ENCODE measurements at regions not wholly inside any gene's neighbourhood (a gene's known extent, or its start where the extent isn't known, plus 50 kb on each side); places are given as distances from the start of the nearest gene placed in this dataset.

GRCh38 chr7:34454381-34454780 is 203.6 kb upstream of the NPSR1 start:
- Mint-ChIP-seq H3K27me3 (ENCODE audit: unreplicated experiment) (peaks cover 2% of the 10 kb centered on the region), H3K4me3 (ENCODE audit: unreplicated experiment) (no peak overlapping the region), H3K4me1 (ENCODE audit: unreplicated experiment) (peaks cover 3% of the 10 kb centered on the region), H3K36me3 (ENCODE audit: unreplicated experiment) (no peaks in the 10 kb centered on the region), H3K27ac (ENCODE audit: unreplicated experiment) (no peak overlapping the region), H3K9me3 (ENCODE audit: unreplicated experiment) (no peaks in the 10 kb centered on the region)
- DNase-seq (ENCODE audit: extremely low spot score, unreplicated experiment), result no peak
- TF ChIP-seq, protein P1, sequence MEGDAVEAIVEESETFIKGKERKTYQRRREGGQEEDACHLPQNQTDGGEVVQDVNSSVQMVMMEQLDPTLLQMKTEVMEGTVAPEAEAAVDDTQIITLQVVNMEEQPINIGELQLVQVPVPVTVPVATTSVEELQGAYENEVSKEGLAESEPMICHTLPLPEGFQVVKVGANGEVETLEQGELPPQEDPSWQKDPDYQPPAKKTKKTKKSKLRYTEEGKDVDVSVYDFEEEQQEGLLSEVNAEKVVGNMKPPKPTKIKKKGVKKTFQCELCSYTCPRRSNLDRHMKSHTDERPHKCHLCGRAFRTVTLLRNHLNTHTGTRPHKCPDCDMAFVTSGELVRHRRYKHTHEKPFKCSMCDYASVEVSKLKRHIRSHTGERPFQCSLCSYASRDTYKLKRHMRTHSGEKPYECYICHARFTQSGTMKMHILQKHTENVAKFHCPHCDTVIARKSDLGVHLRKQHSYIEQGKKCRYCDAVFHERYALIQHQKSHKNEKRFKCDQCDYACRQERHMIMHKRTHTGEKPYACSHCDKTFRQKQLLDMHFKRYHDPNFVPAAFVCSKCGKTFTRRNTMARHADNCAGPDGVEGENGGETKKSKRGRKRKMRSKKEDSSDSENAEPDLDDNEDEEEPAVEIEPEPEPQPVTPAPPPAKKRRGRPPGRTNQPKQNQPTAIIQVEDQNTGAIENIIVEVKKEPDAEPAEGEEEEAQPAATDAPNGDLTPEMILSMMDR (IDR thresholded peaks at IDR 0.05), result no peak

GRCh38 chr7:34457329-34457728 is 200.7 kb upstream of the NPSR1 start:
- H3K27ac Mint-ChIP-seq (ENCODE audit: unreplicated experiment), result no peak overlapping the region
- H3K4me1 Mint-ChIP-seq (ENCODE audit: unreplicated experiment), result peaks cover 3% of the 10 kb centered on the region
- no peaks in the 10 kb centered on the region for H3K36me3 Mint-ChIP-seq (ENCODE audit: unreplicated experiment)
- no peak for DNase-seq (ENCODE audit: extremely low spot score, unreplicated experiment)
- peaks cover 4% of the 10 kb centered on the region for H3K9me3 Mint-ChIP-seq (ENCODE audit: unreplicated experiment)
- no peak overlapping the region for H3K4me3 Mint-ChIP-seq (ENCODE audit: unreplicated experiment)
- H3K27me3 Mint-ChIP-seq (ENCODE audit: unreplicated experiment), result peaks cover 5% of the 10 kb centered on the region
- TF ChIP-seq, protein P1 (IDR thresholded peaks at IDR 0.05), result no peak

DNA sequence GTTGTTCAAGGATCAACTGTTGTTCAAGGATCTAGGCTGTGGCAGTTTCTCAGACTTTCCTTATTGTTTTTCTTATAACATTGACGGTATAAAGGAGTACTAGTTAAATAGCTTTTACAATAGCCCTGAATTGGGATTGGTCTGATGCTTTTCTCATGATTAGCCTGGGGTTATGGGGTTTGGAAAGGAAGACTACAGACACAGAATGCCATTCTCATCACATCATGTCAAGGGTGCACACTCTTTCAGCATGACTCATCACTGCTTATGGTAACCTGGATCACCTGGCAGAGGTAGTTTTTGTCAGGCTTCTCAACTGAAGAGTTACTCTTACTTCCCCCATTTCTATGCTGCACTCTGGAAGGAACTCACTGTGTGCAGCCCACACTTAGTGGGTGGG is 194.2 kb upstream of the NPSR1 start:
- no peak overlapping the region for H3K27ac Mint-ChIP-seq (ENCODE audit: unreplicated experiment)
- peaks cover 7% of the 10 kb centered on the region for H3K27me3 Mint-ChIP-seq (ENCODE audit: unreplicated experiment)
- no peaks in the 10 kb centered on the region for H3K4me1 Mint-ChIP-seq (ENCODE audit: unreplicated experiment)
- TF ChIP-seq, protein P1 (IDR thresholded peaks at IDR 0.05), result no peak
- H3K4me3 Mint-ChIP-seq (ENCODE audit: unreplicated experiment), result no peak overlapping the region
- no peak for DNase-seq (ENCODE audit: extremely low spot score, unreplicated experiment)
- no peaks in the 10 kb centered on the region for H3K36me3 Mint-ChIP-seq (ENCODE audit: unreplicated experiment)
- H3K9me3 Mint-ChIP-seq (ENCODE audit: unreplicated experiment), result peaks cover 10% of the 10 kb centered on the region

DNA sequence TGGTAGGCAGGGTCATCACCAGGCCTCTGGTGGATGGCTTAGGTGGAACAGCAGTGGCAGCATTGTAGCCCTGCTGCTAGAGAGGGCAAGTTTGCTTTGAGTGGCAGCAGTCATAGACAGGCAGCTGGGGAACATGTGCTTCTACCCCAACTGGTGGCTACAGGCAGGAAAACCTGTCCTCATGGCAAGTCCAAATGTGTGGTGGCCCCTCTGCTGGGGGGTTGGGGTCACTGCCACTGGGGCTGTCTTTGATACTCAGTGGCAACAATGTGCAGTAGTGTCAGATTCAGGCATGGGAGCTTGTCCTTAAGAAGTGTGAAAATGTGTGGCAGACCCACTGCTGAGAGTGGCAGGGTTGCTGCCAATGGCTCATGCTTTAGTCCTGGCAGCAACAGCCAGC is 186.2 kb upstream of the NPSR1 start:
- Mint-ChIP-seq H3K4me1 (ENCODE audit: unreplicated experiment) (no peaks in the 10 kb centered on the region), H3K27ac (ENCODE audit: unreplicated experiment) (no peak overlapping the region), H3K36me3 (ENCODE audit: unreplicated experiment) (no peaks in the 10 kb centered on the region), H3K27me3 (ENCODE audit: unreplicated experiment) (peaks cover 2% of the 10 kb centered on the region), H3K4me3 (ENCODE audit: unreplicated experiment) (no peak overlapping the region), H3K9me3 (ENCODE audit: unreplicated experiment) (peaks cover 11% of the 10 kb centered on the region)
- DNase-seq (ENCODE audit: extremely low spot score, unreplicated experiment), result no peak
- TF ChIP-seq, protein P1 (IDR thresholded peaks at IDR 0.05), result no peak

- Mint-ChIP-seq H3K4me1 (ENCODE audit: unreplicated experiment) (no peaks in the 10 kb centered on the region), H3K9me3 (ENCODE audit: unreplicated experiment) (peaks cover 4% of the 10 kb centered on the region), H3K36me3 (ENCODE audit: unreplicated experiment) (no peaks in the 10 kb centered on the region), H3K4me3 (ENCODE audit: unreplicated experiment) (no peak overlapping the region), H3K27ac (ENCODE audit: unreplicated experiment) (no peak overlapping the region), H3K27me3 (ENCODE audit: unreplicated experiment) (no peaks in the 10 kb centered on the region)
- no peak for DNase-seq (ENCODE audit: extremely low spot score, unreplicated experiment)
- TF ChIP-seq, protein P1 (IDR thresholded peaks at IDR 0.05), result no peak
Observed at GRCh38 chr7:34486371-34486770, 171.6 kb upstream of the NPSR1 start.
